ENCODE measurements at regions not wholly inside any gene's neighbourhood (a gene's known extent, or its start where the extent isn't known, plus 50 kb on each side); places are given as distances from the start of the nearest gene placed in this dataset.

DNA sequence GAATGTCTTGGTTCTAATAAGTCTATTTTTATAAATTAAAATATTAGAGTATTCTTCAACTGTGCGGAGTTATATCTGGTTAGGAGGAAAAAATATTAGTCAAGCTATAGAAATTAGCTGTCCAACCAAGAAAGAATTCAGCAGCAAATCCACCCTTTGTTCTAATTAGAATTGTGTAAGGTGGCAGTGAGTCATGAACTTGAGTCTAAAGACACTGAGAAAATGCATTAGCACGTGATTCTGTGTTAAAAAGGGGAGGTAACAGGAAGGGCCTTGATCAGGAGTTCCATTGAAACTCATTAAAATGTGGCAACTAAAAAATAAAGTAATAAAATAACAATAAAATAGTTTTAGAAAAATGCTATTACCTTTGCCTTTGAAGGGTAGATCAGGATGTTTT is 398.2 kb upstream of the RGS18 start:
- Histone ChIP-seq H2BK12ac (ENCODE audit: insufficient read length, low read depth, low read length) (no peak overlapping the region), H2BK20ac (ENCODE audit: low read depth, low read length, poor library complexity, severe bottlenecking) (no peak overlapping the region), H3K4me1 (ENCODE audit: insufficient read depth, low read length) (no peaks in the 10 kb centered on the region), H3K23me2 (ENCODE audit: insufficient read length, low read depth, low read length, poor library complexity, severe bottlenecking) (no peaks in the 10 kb centered on the region), H4K5ac (ENCODE audit: insufficient read length, low read depth, low read length) (no peak overlapping the region), H2AK5ac (ENCODE audit: insufficient read length, low read length) (no peak overlapping the region), H2BK120ac (ENCODE audit: low read depth, low read length, poor library complexity, severe bottlenecking) (no peak overlapping the region), H3K79me2 (ENCODE audit: insufficient read depth, low read length) (no peaks in the 10 kb centered on the region), H3K27ac (ENCODE audit: insufficient read length, low read depth, low read length) (no peak overlapping the region), H2BK5ac (ENCODE audit: insufficient read length, low read length) (no peak overlapping the region), H3K23ac (ENCODE audit: insufficient read length, low read depth, low read length) (no peak overlapping the region), H3K14ac (ENCODE audit: insufficient read depth, low read length) (no peak overlapping the region), H3K9ac (ENCODE audit: extremely low read depth, insufficient read length, low read length) (no peak overlapping the region), H3T11ph (ENCODE audit: low read length) (no peak overlapping the region), H3K56ac (ENCODE audit: insufficient read length, low read depth, low read length) (no peak overlapping the region), H3K9me3 (ENCODE audit: control insufficient read depth, low read depth, low read length) (no peaks in the 10 kb centered on the region), H2BK15ac (ENCODE audit: low read depth, low read length) (no peak overlapping the region), H2AFZ (ENCODE audit: low read length) (no peak overlapping the region), H4K91ac (ENCODE audit: insufficient read length, low read depth, low read length) (no peak overlapping the region), H4K20me1 (ENCODE audit: control insufficient read depth, insufficient read depth, insufficient read length) (no peaks in the 10 kb centered on the region), H3K18ac (ENCODE audit: insufficient read length, low read depth, low read length) (no peak overlapping the region), H3K27me3 (ENCODE audit: insufficient read depth, low read length) (no peaks in the 10 kb centered on the region), H3K4ac (ENCODE audit: low read depth, low read length) (no peak overlapping the region), H4K8ac (replicated peaks; ENCODE audit: insufficient read length, low read depth, low read length) (no peak overlapping the region), H3K4me2 (ENCODE audit: insufficient read depth, insufficient read length, low read length) (no peak overlapping the region), H3K79me1 (ENCODE audit: insufficient read depth, low read depth, low read length, poor library complexity, severe bottlenecking) (no peaks in the 10 kb centered on the region)
- Mint-ChIP-seq H3K27me3 (ENCODE audit: low read depth) (no peaks in the 10 kb centered on the region), H3K4me1 (no peaks in the 10 kb centered on the region), H3K27ac (no peak overlapping the region), H3K9me3 (no peaks in the 10 kb centered on the region), H3K4me3 (no peak overlapping the region), H3K36me3 (ENCODE audit: insufficient read depth in 1 of 3, low read depth in 3 of 3) (no peaks in the 10 kb centered on the region)
- TF ChIP-seq, protein P1, sequence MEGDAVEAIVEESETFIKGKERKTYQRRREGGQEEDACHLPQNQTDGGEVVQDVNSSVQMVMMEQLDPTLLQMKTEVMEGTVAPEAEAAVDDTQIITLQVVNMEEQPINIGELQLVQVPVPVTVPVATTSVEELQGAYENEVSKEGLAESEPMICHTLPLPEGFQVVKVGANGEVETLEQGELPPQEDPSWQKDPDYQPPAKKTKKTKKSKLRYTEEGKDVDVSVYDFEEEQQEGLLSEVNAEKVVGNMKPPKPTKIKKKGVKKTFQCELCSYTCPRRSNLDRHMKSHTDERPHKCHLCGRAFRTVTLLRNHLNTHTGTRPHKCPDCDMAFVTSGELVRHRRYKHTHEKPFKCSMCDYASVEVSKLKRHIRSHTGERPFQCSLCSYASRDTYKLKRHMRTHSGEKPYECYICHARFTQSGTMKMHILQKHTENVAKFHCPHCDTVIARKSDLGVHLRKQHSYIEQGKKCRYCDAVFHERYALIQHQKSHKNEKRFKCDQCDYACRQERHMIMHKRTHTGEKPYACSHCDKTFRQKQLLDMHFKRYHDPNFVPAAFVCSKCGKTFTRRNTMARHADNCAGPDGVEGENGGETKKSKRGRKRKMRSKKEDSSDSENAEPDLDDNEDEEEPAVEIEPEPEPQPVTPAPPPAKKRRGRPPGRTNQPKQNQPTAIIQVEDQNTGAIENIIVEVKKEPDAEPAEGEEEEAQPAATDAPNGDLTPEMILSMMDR (conservative IDR thresholded peaks at IDR 0.05) = no peak
- no CpG with 5 or more reads among the region's 2 CpGs for WGBS (ENCODE audit: extremely low coverage, insufficient read length, low lambda C conversion rate)
- DNase-seq = no peak
